ENCODE measurements at regions not wholly inside any gene's neighbourhood (a gene's known extent, or its start where the extent isn't known, plus 50 kb on each side); places are given as distances from the start of the nearest gene placed in this dataset.

- no peak for DNase-seq
These were observed 427.9 kb downstream of the TXNL1 start for GRCh38 chr18:56210520-56210919.

GRCh38 chr18:56207989-56208388, 430.4 kb downstream of the TXNL1 start:
- DNase-seq, result no peak

- no peak for DNase-seq
These were observed 434.3 kb downstream of the TXNL1 start for GRCh38 chr18:56204052-56204451.

- DNase-seq, result no peak
These were observed 435.7 kb downstream of the TXNL1 start for GRCh38 chr18:56202678-56203077.

GRCh38 chr18:56200381-56200911, 437.9 kb downstream of the TXNL1 start:
- no peak for DNase-seq

- DNase-seq, result no peak
These were observed 438.6 kb downstream of the TXNL1 start for GRCh38 chr18:56199580-56200330.

GRCh38 chr18:56197241-56197859, 441.0 kb downstream of the TXNL1 start:
- DNase-seq, result no peak

GRCh38 chr18:56196495-56197225, 441.7 kb downstream of the TXNL1 start:
- no peak for DNase-seq

- DNase-seq, result no peak
These were observed 447.1 kb downstream of the TXNL1 start for GRCh38 chr18:56191334-56191733.

GRCh38 chr18:56189615-56190014, 448.8 kb downstream of the TXNL1 start:
- DNase-seq, result no peak

GRCh38 chr18:56188529-56189275, 449.7 kb downstream of the TXNL1 start:
- DNase-seq, result no peak

- no peak for DNase-seq
These were observed 452.1 kb downstream of the TXNL1 start for GRCh38 chr18:56186319-56186718.

GRCh38 chr18:56185126-56185525, 453.3 kb downstream of the TXNL1 start:
- no peak for DNase-seq

- no peak for DNase-seq
These were observed 461.6 kb downstream of the TXNL1 start for GRCh38 chr18:56176751-56177150.

GRCh38 chr18:56175330-56176001, 462.9 kb downstream of the TXNL1 start:
- DNase-seq, result no peak

GRCh38 chr18:56173542-56174220, 464.7 kb downstream of the TXNL1 start:
- no peak for DNase-seq

GRCh38 chr18:56172527-56172926, 465.9 kb downstream of the TXNL1 start:
- DNase-seq, result no peak

GRCh38 chr18:56171848-56172247, 466.5 kb downstream of the TXNL1 start:
- no peak for DNase-seq

GRCh38 chr18:56168049-56168781, 470.2 kb downstream of the TXNL1 start:
- no peak for DNase-seq

- no peak for DNase-seq
These were observed 471.0 kb downstream of the TXNL1 start for GRCh38 chr18:56167366-56167765.

- no peak for DNase-seq
These were observed 471.5 kb downstream of the TXNL1 start for GRCh38 chr18:56166914-56167313.

All from CD4-positive, alpha-beta T cell treated with Interleukin-21 for 1 hour (primary cell).